Adrenal gland (tissue), 9 donors: ENCODE measurements at regions not wholly inside any gene's neighbourhood (a gene's known extent, or its start where the extent isn't known, plus 50 kb on each side); places are given as distances from the start of the nearest gene placed in this dataset.

Experiments
- DNase-seq, 7 donors: peaks; one replicate each; pipeline ENCODE4 v3.0.0-alpha.2; 2019 to 2020
- H3K27ac ChIP-seq, 5 donors: fragments of 200-600 bp; sonication (generic) in 4 of 5; 1 replicate in 3 of 5; 2 replicates in 2 of 5; pipeline versions ENCODE4 v1.5.1 to v1.8.0; 2016 to 2020; ENCODE audit warnings: mild to moderate bottlenecking in 1 of 5
- H3K27me3 ChIP-seq: fragments of 200-600 bp; 2 replicates; pipeline ENCODE4 v1.8.0; 2021
- H3K36me3 ChIP-seq, 2 donors: fragments of 200-600 bp; replicated peaks in 1 of 2; 1 replicate in 1 of 2; 2 replicates in 1 of 2; pipeline versions ENCODE4 v1.5.1 to v1.8.0; 2018 to 2022
- H3K4me1 ChIP-seq, 2 donors: fragments of 200-600 bp; replicated peaks in 1 of 2; 1 replicate in 1 of 2; 2 replicates in 1 of 2; pipeline versions ENCODE4 v1.5.1 to v1.8.0; 2018 to 2021
- H3K4me3 ChIP-seq, 4 donors: fragments of 200-600 bp; sonication (generic) in 3 of 4; one replicate each; pipeline ENCODE4 v1.5.1; 2016 to 2018
- H3K9me3 ChIP-seq, 3 donors: fragments of 200-600 bp; sonication (generic) in 1 of 3; replicated peaks in 1 of 3; 1 replicate in 2 of 3; 2 replicates in 1 of 3; pipeline versions ENCODE4 v1.5.1 to v1.8.0; 2016 to 2021
- POLR2A ChIP-seq, 2 donors: fragments of 450-650 bp; IDR thresholded peaks; one replicate each; pipeline ENCODE4 v1.6.1; 2017; ENCODE audit warnings: antibody characterized with exemption in 2 of 2, mild to moderate bottlenecking in 2 of 2, moderate library complexity in 1 of 2
- WGBS, 4 donors: extraction: QIAGEN DNeasy Blood & Tissue Kit in 2 of 4; methylation state at CpG; one replicate each; pipeline versions ENCODE4 v1.1.5 to v1.1.7; 2013 to 2017; 5-methylcytosine and 5-hydroxymethylcytosine counted together
- intact Hi-C, 2 donors: fragments of 100-400 bp; cut with DNase I; formaldehyde crosslinking; loops; one replicate each; pipeline versions ENCODE4 v1.14.1 to v1.15.0; 2022 to 2023
- TF ChIP-seq, protein P1 (sequence below), 6 experiments: fragments of 450-650 bp in 4 of 6; fragments of 200-600 bp in 2 of 6; sonication (generic) in 1 of 6; IDR thresholded peaks; 1 replicate in 5 of 6; 2 replicates in 1 of 6; pipeline versions ENCODE4 v1.5.1 to v1.8.0; 2016 to 2021; ENCODE audit warnings: antibody characterized with exemption in 6 of 6, mild to moderate bottlenecking in 2 of 6, moderate library complexity in 1 of 6
- donor health status: healthy with polysubstance abuse.
- donor health status: Bipolar disorder and iron deficiency.
- donor health status: DM: yes; HTN: yes; CAD: no.
- donor health status: DM: no; HTN: no; CAD: no.
- donor health status: DM: no; HTN: no; CAD: no.

- intact Hi-C loops, result no loop called here
- no peak overlapping the region for H3K27ac ChIP-seq
- no peaks in the 10 kb centered on the region for H3K9me3 ChIP-seq
- no peaks in the 10 kb centered on the region for H3K36me3 ChIP-seq
- TF ChIP-seq, protein P1, sequence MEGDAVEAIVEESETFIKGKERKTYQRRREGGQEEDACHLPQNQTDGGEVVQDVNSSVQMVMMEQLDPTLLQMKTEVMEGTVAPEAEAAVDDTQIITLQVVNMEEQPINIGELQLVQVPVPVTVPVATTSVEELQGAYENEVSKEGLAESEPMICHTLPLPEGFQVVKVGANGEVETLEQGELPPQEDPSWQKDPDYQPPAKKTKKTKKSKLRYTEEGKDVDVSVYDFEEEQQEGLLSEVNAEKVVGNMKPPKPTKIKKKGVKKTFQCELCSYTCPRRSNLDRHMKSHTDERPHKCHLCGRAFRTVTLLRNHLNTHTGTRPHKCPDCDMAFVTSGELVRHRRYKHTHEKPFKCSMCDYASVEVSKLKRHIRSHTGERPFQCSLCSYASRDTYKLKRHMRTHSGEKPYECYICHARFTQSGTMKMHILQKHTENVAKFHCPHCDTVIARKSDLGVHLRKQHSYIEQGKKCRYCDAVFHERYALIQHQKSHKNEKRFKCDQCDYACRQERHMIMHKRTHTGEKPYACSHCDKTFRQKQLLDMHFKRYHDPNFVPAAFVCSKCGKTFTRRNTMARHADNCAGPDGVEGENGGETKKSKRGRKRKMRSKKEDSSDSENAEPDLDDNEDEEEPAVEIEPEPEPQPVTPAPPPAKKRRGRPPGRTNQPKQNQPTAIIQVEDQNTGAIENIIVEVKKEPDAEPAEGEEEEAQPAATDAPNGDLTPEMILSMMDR (IDR thresholded peaks at IDR 0.05), result no peak
- TF ChIP-seq POLR2A (IDR thresholded peaks at IDR 0.05), result no peak
- DNase-seq, result no peak
- WGBS, 4 donors, result 95 to 100% (median 100%) methylated on average over 1 of the region's 1 CpG; no CpG with 5 or more reads in 1 of the 4 donors
- peaks cover 3 to 6% of the 10 kb centered on the region in 2 donors for H3K4me1 ChIP-seq
- H3K4me3 ChIP-seq, result no peak overlapping the region
- H3K27me3 ChIP-seq, result no peaks in the 10 kb centered on the region
Observed at GRCh38 chr12:92600052-92600451, 102.7 kb upstream of the PLEKHG7 start.

GRCh38 chr12:92597997-92598396 is 104.8 kb upstream of the PLEKHG7 start:
- Histone ChIP-seq H3K9me3 (no peaks in the 10 kb centered on the region), H3K27me3 (no peaks in the 10 kb centered on the region), H3K36me3 (no peaks in the 10 kb centered on the region), H3K27ac (no peak overlapping the region), H3K4me3 (no peak overlapping the region), H3K4me1 (peaks cover 6 to 9% of the 10 kb centered on the region in 2 donors)
- no peak for DNase-seq
- intact Hi-C loops, result no loop called here
- TF ChIP-seq POLR2A (IDR thresholded peaks at IDR 0.05), result no peak
- TF ChIP-seq, protein P1 (IDR thresholded peaks at IDR 0.05), result no peak
- 25 to 63% (median 42%) methylated on average over 1 of the region's 1 CpG for WGBS, 4 donors

DNA sequence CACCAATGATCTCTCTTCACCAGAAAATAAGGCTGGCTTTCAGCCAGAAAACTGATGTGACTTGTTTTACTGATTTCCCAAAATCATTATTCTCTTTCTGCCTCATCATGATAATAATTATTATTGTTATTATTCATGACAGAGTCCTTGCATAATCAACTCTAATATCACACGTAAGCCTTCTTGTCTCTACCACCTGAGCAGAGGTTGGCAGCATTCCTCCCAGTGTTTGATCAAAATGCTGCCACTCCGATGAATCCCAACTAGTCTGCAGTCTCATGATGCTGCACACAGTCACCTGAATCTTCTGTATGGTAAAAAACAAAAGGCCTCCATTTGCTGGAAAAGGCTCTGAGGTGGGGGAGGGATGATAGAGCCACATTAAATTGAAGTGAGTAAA is 105.7 kb upstream of the PLEKHG7 start:
- no peaks in the 10 kb centered on the region for H3K27me3 ChIP-seq
- no peaks in the 10 kb centered on the region for H3K9me3 ChIP-seq
- TF ChIP-seq, protein P1 (IDR thresholded peaks at IDR 0.05), result no peak
- no peak for TF ChIP-seq POLR2A (IDR thresholded peaks at IDR 0.05)
- DNase-seq, result no peak
- 50 to 94% (median 72%) methylated on average over 2 of the region's 2 CpGs for WGBS, 4 donors
- intact Hi-C loops, result no loop called here
- H3K4me1 ChIP-seq, result peaks cover 6 to 9% of the 10 kb centered on the region in 2 donors
- no peak overlapping the region for H3K27ac ChIP-seq
- no peak overlapping the region for H3K4me3 ChIP-seq
- H3K36me3 ChIP-seq, result no peaks in the 10 kb centered on the region

- Histone ChIP-seq H3K4me1 (peaks cover 6 to 9% of the 10 kb centered on the region in 2 donors), H3K27me3 (no peaks in the 10 kb centered on the region), H3K27ac (no peak overlapping the region), H3K4me3 (no peak overlapping the region), H3K9me3 (no peaks in the 10 kb centered on the region), H3K36me3 (no peaks in the 10 kb centered on the region)
- 79 to 83% (median 81%) methylated on average over 7 of the region's 7 CpGs for WGBS, 4 donors
- no peak for TF ChIP-seq POLR2A (IDR thresholded peaks at IDR 0.05)
- TF ChIP-seq, protein P1 (IDR thresholded peaks at IDR 0.05), result no peak
- intact Hi-C loops, result no loop called here
- no peak for DNase-seq
Observed at GRCh38 chr12:92596383-92596782, 106.4 kb upstream of the PLEKHG7 start.
